HCT116 (cell line): ENCODE measurements at regions not wholly inside any gene's neighbourhood (a gene's known extent, or its start where the extent isn't known, plus 50 kb on each side); places are given as distances from the start of the nearest gene placed in this dataset.

ENCODE experiments used
- CEBPB ChIP-seq: IDR thresholded peaks from 2 replicates; pipeline ENCODE4 v1.6.1; 2012; ENCODE audit warnings: low read depth
- CTCF ChIP-seq, 3 experiments: fragments of 200-600 bp in 1 of 3; sonication (generic) in 1 of 3; IDR thresholded peaks in 2 of 3; conservative IDR thresholded peaks in 1 of 3; 2 replicates each; pipeline ENCODE4 v1.5.1; 2012 to 2017; ENCODE audit warnings: low read depth in 2 of 3, low read length in 2 of 3, antibody characterized with exemption in 1 of 3, borderline replicate concordance in 1 of 3, control low read depth in 1 of 3, mild to moderate bottlenecking in 1 of 3, mixed read lengths in 1 of 3, mixed run types in 1 of 3, moderate library complexity in 1 of 3; ENCODE audit not compliant: insufficient read depth in 1 of 3
- FOSL1 ChIP-seq: IDR thresholded peaks from 2 replicates; pipeline ENCODE4 v1.6.1; 2012; ENCODE audit warnings: low read depth
- POLR2A ChIP-seq: IDR thresholded peaks from 2 replicates; pipeline ENCODE4 v1.7.0; 2011; ENCODE audit warnings: borderline replicate concordance; ENCODE audit not compliant: insufficient read depth, insufficient read length; ENCODE audit errors: extremely low read depth
- POLR2AphosphoS5 ChIP-seq: IDR thresholded peaks from 2 replicates; pipeline ENCODE4 v1.6.1; 2011; ENCODE audit warnings: mild to moderate bottlenecking, low read depth, low read length, moderate library complexity
- SP1 ChIP-seq: IDR thresholded peaks from 2 replicates; pipeline ENCODE4 v1.6.1; 2012; ENCODE audit warnings: low read depth
- TCF7L2 ChIP-seq: IDR thresholded peaks from 2 replicates; pipeline ENCODE4 v1.7.0; 2011; ENCODE audit warnings: borderline replicate concordance, inconsistent platforms; ENCODE audit not compliant: insufficient read depth, insufficient read length; ENCODE audit errors: extremely low read depth
- ZNF274 ChIP-seq: fragments of 200-500 bp; sonication (Bioruptor generic); IDR thresholded peaks from 2 replicates; pipeline ENCODE4 v1.6.1; 2014; ENCODE audit warnings: mild to moderate bottlenecking, low read depth, low read length, inconsistent platforms
- TF ChIP-seq, protein P1 (sequence below): IDR thresholded peaks from 2 replicates; pipeline ENCODE4 v1.6.1; 2012

DNA sequence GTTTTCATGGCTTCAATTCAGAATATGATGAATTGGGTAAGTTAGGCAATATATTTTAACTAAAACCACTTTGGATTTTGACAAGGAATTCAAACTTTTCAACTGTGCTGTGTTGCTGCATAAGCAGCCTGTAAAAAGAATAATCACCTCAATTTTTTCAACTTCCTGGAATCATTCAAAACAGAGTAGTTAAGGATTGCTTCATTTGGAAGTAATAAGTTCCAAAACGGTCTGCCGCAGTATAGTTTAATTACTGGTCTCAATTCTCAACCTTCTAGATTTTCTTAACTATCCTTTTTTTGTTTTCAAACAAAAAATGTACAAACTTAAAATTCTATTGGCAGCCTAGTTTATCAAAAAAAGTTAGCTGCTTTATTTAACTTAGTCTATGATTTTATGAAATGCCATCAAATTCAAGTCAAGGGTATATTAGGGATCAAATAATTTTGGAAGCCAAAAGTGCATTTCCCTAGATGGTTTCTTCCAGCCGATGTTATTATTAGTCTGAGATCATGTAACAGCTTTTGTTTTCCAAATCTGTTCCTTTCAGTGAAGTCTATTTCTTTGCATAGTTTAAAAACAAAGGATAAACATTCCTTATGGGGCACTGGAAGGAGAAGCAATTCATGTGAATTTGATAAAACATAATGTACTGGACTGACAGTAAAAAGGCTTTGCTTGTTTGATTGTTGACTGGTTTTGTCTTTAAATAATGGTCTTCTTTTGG, 76.1 kb upstream of the ETAA1 start:
- TF ChIP-seq TCF7L2 = no peak
- TF ChIP-seq CEBPB = no peak
- TF ChIP-seq ZNF274 = no peak
- TF ChIP-seq CTCF (IDR thresholded peaks at IDR 0.05 in 2 of 3, conservative IDR thresholded peaks at IDR 0.05 in 1 of 3; ENCODE audit: borderline replicate concordance in 1 of 3, insufficient read depth in 1 of 3, low read depth in 2 of 3, low read length in 2 of 3) = no peak
- TF ChIP-seq SP1 = no peak
- TF ChIP-seq, protein P1, sequence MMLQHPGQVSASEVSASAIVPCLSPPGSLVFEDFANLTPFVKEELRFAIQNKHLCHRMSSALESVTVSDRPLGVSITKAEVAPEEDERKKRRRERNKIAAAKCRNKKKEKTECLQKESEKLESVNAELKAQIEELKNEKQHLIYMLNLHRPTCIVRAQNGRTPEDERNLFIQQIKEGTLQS = no peak
- TF ChIP-seq POLR2A = no peak
- no peak for TF ChIP-seq POLR2AphosphoS5
- TF ChIP-seq FOSL1 = no peak
